HCT116 (cell line): ENCODE measurements at regions not wholly inside any gene's neighbourhood (a gene's known extent, or its start where the extent isn't known, plus 50 kb on each side); places are given as distances from the start of the nearest gene placed in this dataset.

Experiments
- ATAC-seq: fragments of 200-7000 bp; cut with Tn5 transposase; 2 replicates; pipeline ENCODE4 v1.9.1; 2020; ENCODE audit warnings: mild to moderate bottlenecking, moderate library complexity
- BruUV-seq: library from RNA; stranded (reverse); fragments of 400-500 nt; replicated peaks from 2 replicates; lab custom pipeline; 2021; lab: Mats Ljungman, UMichigan
- CTCF ChIA-PET: fragments of 300-600 bp; sonication (Branson Sonifier 250); formaldehyde crosslinking; loops from one replicate; lab custom pipeline; 2021; ENCODE audit warnings: antibody characterized with exemption; lab: Charles Lee
- POLR2A ChIA-PET: fragments of 300-600, 350-600 bp; sonication (Branson Sonifier 250); formaldehyde crosslinking; loops from one replicate; lab custom pipeline; 2021; ENCODE audit warnings: antibody characterized with exemption; lab: Charles Lee
- RAD21 ChIA-PET, 2 experiments: fragments of 300-600 bp; sonication (Branson Sonifier 250); formaldehyde crosslinking; loops; one replicate each; lab custom pipeline; 2023; ENCODE audit warnings: low total read pairs in 2 of 2; ENCODE audit not compliant: uncharacterized antibody in 2 of 2, unreplicated experiment in 2 of 2, low non-redundant PET in 1 of 2; lab: Charles Lee
- DNase-seq: peaks from one replicate; pipeline ENCODE4 v3.0.0-alpha.2; 2010; ENCODE audit warnings: low read depth, low spot score
- H2AFZ ChIP-seq: fragments of 200-600 bp; shearing (Covaris generic), sonication (generic); 2 replicates; pipeline ENCODE4 v1.6.1; 2017; ENCODE audit warnings: low read depth, mixed run types, mixed read lengths, antibody characterized with exemption, low read length; ENCODE audit not compliant: poor library complexity, severe bottlenecking
- H3K27ac ChIP-seq: 2 replicates; pipeline ENCODE4 v1.5.1; 2012; ENCODE audit warnings: low read depth, low read length
- H3K27me3 ChIP-seq: fragments of 200-600 bp; sonication (generic); 2 replicates; pipeline ENCODE4 v1.6.1; 2016; ENCODE audit warnings: mixed run types, low read length, mixed read lengths; ENCODE audit not compliant: insufficient read depth
- H3K36me3 ChIP-seq, 2 experiments: fragments of 200-500 bp in 1 of 2; fragments of 200-600 bp in 1 of 2; sonication (Bioruptor generic) in 1 of 2; sonication (generic) in 1 of 2; 2 replicates each; pipeline versions ENCODE4 v1.5.1 to v1.6.1; 2014 to 2016; ENCODE audit warnings: low read length in 2 of 2, inconsistent platforms in 1 of 2, mixed read lengths in 1 of 2, mixed run types in 1 of 2; ENCODE audit not compliant: insufficient read depth in 2 of 2, control insufficient read depth in 1 of 2
- H3K4me1 ChIP-seq, 2 experiments: fragments of 200-600 bp in 1 of 2; sonication (generic) in 1 of 2; 2 replicates each; pipeline versions ENCODE4 v1.5.1 to v1.6.1; 2012 to 2017; ENCODE audit warnings: low read length in 2 of 2, inconsistent platforms in 1 of 2, mild to moderate bottlenecking in 1 of 2, mixed read lengths in 1 of 2, mixed run types in 1 of 2, moderate library complexity in 1 of 2; ENCODE audit not compliant: insufficient read depth in 2 of 2, control insufficient read depth in 1 of 2
- H3K4me2 ChIP-seq: fragments of 200-600 bp; sonication (generic); 2 replicates; pipeline ENCODE4 v1.6.1; 2017; ENCODE audit warnings: mixed run types, low read length, mixed read lengths
- H3K4me3 ChIP-seq, 2 experiments: fragments of 200-600 bp in 1 of 2; sonication (generic) in 1 of 2; replicated peaks in 1 of 2; 2 replicates each; pipeline ENCODE4 v1.5.1; 2011 to 2016; ENCODE audit warnings: low read length in 2 of 2, control low read depth in 1 of 2, low read depth in 1 of 2, mild to moderate bottlenecking in 1 of 2, mixed read lengths in 1 of 2, mixed run types in 1 of 2
- H3K79me2 ChIP-seq: fragments of 200-600 bp; sonication (generic); 2 replicates; pipeline ENCODE4 v1.6.1; 2017; ENCODE audit warnings: mild to moderate bottlenecking, mixed run types, low read length, moderate library complexity, mixed read lengths; ENCODE audit not compliant: insufficient read depth
- H3K9ac ChIP-seq: fragments of 200-600 bp; sonication (generic); 2 replicates; pipeline ENCODE4 v1.6.1; 2016; ENCODE audit warnings: low read length, mixed read lengths
- H3K9me2 ChIP-seq: fragments of 200-600 bp; sonication (generic), shearing (Covaris generic); 2 replicates; pipeline ENCODE4 v1.6.1; 2017; ENCODE audit warnings: mixed run types, mild to moderate bottlenecking, moderate library complexity; ENCODE audit not compliant: insufficient read depth
- H3K9me3 ChIP-seq, 2 experiments: fragments of 200-500 bp in 1 of 2; fragments of 200-600 bp in 1 of 2; sonication (Bioruptor generic) in 1 of 2; sonication (generic) in 1 of 2; 2 replicates each; pipeline ENCODE4 v1.6.1; 2014 to 2017; ENCODE audit warnings: low read length in 2 of 2, mixed read lengths in 2 of 2, inconsistent platforms in 1 of 2, low read depth in 1 of 2, mild to moderate bottlenecking in 1 of 2, mixed run types in 1 of 2, moderate library complexity in 1 of 2; ENCODE audit not compliant: control insufficient read depth in 1 of 2, insufficient read depth in 1 of 2
- H4K20me1 ChIP-seq: fragments of 200-600 bp; sonication (generic), shearing (Covaris generic); 2 replicates; pipeline ENCODE4 v1.6.1; 2017; ENCODE audit warnings: mixed run types, mild to moderate bottlenecking, moderate library complexity; ENCODE audit not compliant: insufficient read depth
- ATF3 ChIP-seq: IDR thresholded peaks from 2 replicates; pipeline ENCODE4 v1.6.1; 2012
- CEBPB ChIP-seq: IDR thresholded peaks from 2 replicates; pipeline ENCODE4 v1.6.1; 2012; ENCODE audit warnings: low read depth
- EGR1 ChIP-seq: IDR thresholded peaks from 2 replicates; pipeline ENCODE4 v1.6.1; 2012; ENCODE audit warnings: low read depth
- ELF1 ChIP-seq: IDR thresholded peaks from 2 replicates; pipeline ENCODE4 v1.6.1; 2012; ENCODE audit warnings: low read depth, borderline replicate concordance
- FOSL1 ChIP-seq: IDR thresholded peaks from 2 replicates; pipeline ENCODE4 v1.6.1; 2012; ENCODE audit warnings: low read depth
- JUND ChIP-seq: IDR thresholded peaks from 2 replicates; pipeline ENCODE4 v1.6.1; 2012
- RAD21 ChIP-seq: IDR thresholded peaks from 2 replicates; pipeline ENCODE4 v1.6.1; 2012; ENCODE audit warnings: low read depth, mild to moderate bottlenecking
- REST ChIP-seq: IDR thresholded peaks from 2 replicates; pipeline ENCODE4 v1.6.1; 2012; ENCODE audit warnings: low read depth
- SIN3A ChIP-seq: IDR thresholded peaks from 2 replicates; pipeline ENCODE4 v1.6.1; 2012; ENCODE audit warnings: low read depth
- SRF ChIP-seq: IDR thresholded peaks from 2 replicates; pipeline ENCODE4 v1.6.1; 2012; ENCODE audit warnings: low read depth
- YY1 ChIP-seq: IDR thresholded peaks from 2 replicates; pipeline ENCODE4 v1.6.1; 2011; ENCODE audit warnings: low read length, low read depth, moderate library complexity, mild to moderate bottlenecking; ENCODE audit not compliant: insufficient replicate concordance; ENCODE audit errors: extremely low read depth
- ZFX ChIP-seq: fragments of 450-650 bp; IDR thresholded peaks from 2 replicates; pipeline ENCODE4 v1.6.1; 2017
- intact Hi-C: fragments of 100-400 bp; cut with micrococcal nuclease; formaldehyde crosslinking; loops from 2 replicates; pipeline ENCODE4 v1.10.0; 2022
- TF ChIP-seq, protein P1 (sequence below), 3 experiments: fragments of 200-600 bp in 1 of 3; sonication (generic) in 1 of 3; IDR thresholded peaks in 2 of 3; conservative IDR thresholded peaks in 1 of 3; 2 replicates each; pipeline ENCODE4 v1.5.1; 2012 to 2017; ENCODE audit warnings: low read depth in 2 of 3, low read length in 2 of 3, antibody characterized with exemption in 1 of 3, borderline replicate concordance in 1 of 3, control low read depth in 1 of 3, mild to moderate bottlenecking in 1 of 3, mixed read lengths in 1 of 3, mixed run types in 1 of 3, moderate library complexity in 1 of 3; ENCODE audit not compliant: insufficient read depth in 1 of 3
- TF ChIP-seq, protein P2 (sequence below): IDR thresholded peaks from 2 replicates; pipeline ENCODE4 v1.6.1; 2011; ENCODE audit warnings: mild to moderate bottlenecking, low read length, moderate library complexity; ENCODE audit not compliant: insufficient replicate concordance; ENCODE audit errors: extremely low read depth

DNA sequence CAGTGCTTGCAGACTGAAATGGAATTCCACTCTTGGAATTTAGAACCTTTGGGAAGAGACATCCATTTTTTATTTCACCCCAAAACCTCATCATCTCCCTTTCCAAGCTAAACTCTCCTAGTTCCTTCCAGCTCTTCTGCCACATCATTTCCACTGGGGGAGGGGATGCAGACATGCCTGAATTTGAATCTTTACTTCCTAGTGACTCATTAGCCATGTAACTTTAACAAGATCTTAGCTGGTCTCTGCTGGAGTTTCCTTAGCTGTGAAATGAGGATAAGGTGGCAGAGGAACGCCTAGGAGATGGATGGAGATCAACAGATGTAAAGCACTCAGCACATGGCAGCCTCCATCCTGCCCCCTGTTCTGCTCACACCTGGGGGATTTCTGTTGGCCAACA lies 266.8 kb downstream of the EN1 start (continued):
- TF ChIP-seq, protein P1, sequence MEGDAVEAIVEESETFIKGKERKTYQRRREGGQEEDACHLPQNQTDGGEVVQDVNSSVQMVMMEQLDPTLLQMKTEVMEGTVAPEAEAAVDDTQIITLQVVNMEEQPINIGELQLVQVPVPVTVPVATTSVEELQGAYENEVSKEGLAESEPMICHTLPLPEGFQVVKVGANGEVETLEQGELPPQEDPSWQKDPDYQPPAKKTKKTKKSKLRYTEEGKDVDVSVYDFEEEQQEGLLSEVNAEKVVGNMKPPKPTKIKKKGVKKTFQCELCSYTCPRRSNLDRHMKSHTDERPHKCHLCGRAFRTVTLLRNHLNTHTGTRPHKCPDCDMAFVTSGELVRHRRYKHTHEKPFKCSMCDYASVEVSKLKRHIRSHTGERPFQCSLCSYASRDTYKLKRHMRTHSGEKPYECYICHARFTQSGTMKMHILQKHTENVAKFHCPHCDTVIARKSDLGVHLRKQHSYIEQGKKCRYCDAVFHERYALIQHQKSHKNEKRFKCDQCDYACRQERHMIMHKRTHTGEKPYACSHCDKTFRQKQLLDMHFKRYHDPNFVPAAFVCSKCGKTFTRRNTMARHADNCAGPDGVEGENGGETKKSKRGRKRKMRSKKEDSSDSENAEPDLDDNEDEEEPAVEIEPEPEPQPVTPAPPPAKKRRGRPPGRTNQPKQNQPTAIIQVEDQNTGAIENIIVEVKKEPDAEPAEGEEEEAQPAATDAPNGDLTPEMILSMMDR (IDR thresholded peaks at IDR 0.05 in 2 of 3, conservative IDR thresholded peaks at IDR 0.05 in 1 of 3; ENCODE audit: borderline replicate concordance in 1 of 3, insufficient read depth in 1 of 3, low read depth in 2 of 3, low read length in 2 of 3), result no peak
- TF ChIP-seq ATF3, result no peak

- POLR2A ChIA-PET, result no interaction called here
- H2AFZ ChIP-seq, result no peak overlapping the region
- H3K27me3 ChIP-seq, result peaks cover 30% of the 10 kb centered on the region; the same call in 1 of the 2 replicates
- RAD21 ChIA-PET, result no interaction called here
- H3K4me3 ChIP-seq, result no peak overlapping the region
- BruUV-seq, result no TSS peak
- no peak overlapping the region for H3K9ac ChIP-seq
- intact Hi-C loops, result no loop called here
- H3K79me2 ChIP-seq, result no peaks in the 10 kb centered on the region
- no peaks in the 10 kb centered on the region for H3K9me2 ChIP-seq
- no peaks in the 10 kb centered on the region for H3K9me3 ChIP-seq
- H3K27ac ChIP-seq, result no peak overlapping the region
- no peaks in the 10 kb centered on the region for H3K36me3 ChIP-seq
- H4K20me1 ChIP-seq, result no peaks in the 10 kb centered on the region
- DNase-seq, result no peak
- no peak for ATAC-seq
- H3K4me2 ChIP-seq, result no peak overlapping the region
- H3K4me1 ChIP-seq, result no peaks in the 10 kb centered on the region
- CTCF ChIA-PET, result no interaction called here
- no peak for TF ChIP-seq FOSL1
- TF ChIP-seq CEBPB, result no peak
- TF ChIP-seq RAD21, result no peak
- no peak for TF ChIP-seq SRF
- no peak for TF ChIP-seq REST
- TF ChIP-seq, protein P1 (IDR thresholded peaks at IDR 0.05 in 2 of 3, conservative IDR thresholded peaks at IDR 0.05 in 1 of 3; ENCODE audit: borderline replicate concordance in 1 of 3, insufficient read depth in 1 of 3, low read depth in 2 of 3, low read length in 2 of 3), result no peak
- TF ChIP-seq EGR1, result no peak
- TF ChIP-seq ZFX, result no peak
- TF ChIP-seq ATF3, result no peak
- TF ChIP-seq JUND, result no peak
- TF ChIP-seq YY1, result no peak
- TF ChIP-seq, protein P2, sequence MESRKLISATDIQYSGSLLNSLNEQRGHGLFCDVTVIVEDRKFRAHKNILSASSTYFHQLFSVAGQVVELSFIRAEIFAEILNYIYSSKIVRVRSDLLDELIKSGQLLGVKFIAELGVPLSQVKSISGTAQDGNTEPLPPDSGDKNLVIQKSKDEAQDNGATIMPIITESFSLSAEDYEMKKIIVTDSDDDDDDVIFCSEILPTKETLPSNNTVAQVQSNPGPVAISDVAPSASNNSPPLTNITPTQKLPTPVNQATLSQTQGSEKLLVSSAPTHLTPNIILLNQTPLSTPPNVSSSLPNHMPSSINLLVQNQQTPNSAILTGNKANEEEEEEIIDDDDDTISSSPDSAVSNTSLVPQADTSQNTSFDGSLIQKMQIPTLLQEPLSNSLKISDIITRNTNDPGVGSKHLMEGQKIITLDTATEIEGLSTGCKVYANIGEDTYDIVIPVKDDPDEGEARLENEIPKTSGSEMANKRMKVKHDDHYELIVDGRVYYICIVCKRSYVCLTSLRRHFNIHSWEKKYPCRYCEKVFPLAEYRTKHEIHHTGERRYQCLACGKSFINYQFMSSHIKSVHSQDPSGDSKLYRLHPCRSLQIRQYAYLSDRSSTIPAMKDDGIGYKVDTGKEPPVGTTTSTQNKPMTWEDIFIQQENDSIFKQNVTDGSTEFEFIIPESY, result no peak
- TF ChIP-seq SIN3A, result no peak
- TF ChIP-seq ELF1, result no peak
Measured at GRCh38 chr2:118580107-118580506, 267.3 kb downstream of the EN1 start.
